Pancreas (tissue), 10 donors: ENCODE measurements at regions not wholly inside any gene's neighbourhood (a gene's known extent, or its start where the extent isn't known, plus 50 kb on each side); places are given as distances from the start of the nearest gene placed in this dataset.

ENCODE experiments used
- ATAC-seq, 4 donors: fragments of 200-7000 bp; cut with Tn5 transposase; one replicate each; pipeline versions ENCODE4 v1.8.0 to v1.9.1; 2020; ENCODE audit warnings: mild to moderate bottlenecking in 4 of 4, moderate library complexity in 4 of 4
- DNase-seq, 6 donors: peaks; one replicate each; pipeline ENCODE4 v3.0.0-alpha.2; 2020
- FAIRE-seq: peaks from 2 replicates; lab custom pipeline; 2012; peaks lifted over from hg19 to GRCh38; lab: Jason Lieb, UNC
- H3K27ac ChIP-seq, 4 donors: fragments of 200-600 bp; sonication (generic); 1 replicate in 3 of 4; 2 replicates in 1 of 4; pipeline versions ENCODE4 v1.5.0 to v1.8.0; 2020
- H3K27me3 ChIP-seq, 4 donors: fragments of 200-600 bp; one replicate each; pipeline ENCODE4 v1.8.0; 2021
- H3K36me3 ChIP-seq, 3 donors: fragments of 200-600 bp; sonication (generic) in 1 of 3; one replicate each; pipeline versions ENCODE4 v1.5.0 to v1.8.0; 2020 to 2021
- H3K4me1 ChIP-seq, 3 donors: fragments of 200-600 bp; one replicate each; pipeline ENCODE4 v1.8.0; 2021
- H3K4me3 ChIP-seq, 4 donors: fragments of 200-600 bp; sonication (generic) in 2 of 4; one replicate each; pipeline versions ENCODE4 v1.5.0 to v1.8.0; 2020 to 2021
- H3K9me3 ChIP-seq, 4 donors: fragments of 200-600 bp; one replicate each; pipeline ENCODE4 v1.8.0; 2021
- WGBS, 2 donors: extraction: QIAGEN DNeasy Blood & Tissue Kit; methylation state at CpG; one replicate each; pipeline ENCODE4 v1.1.7; 2013; 5-methylcytosine and 5-hydroxymethylcytosine counted together
- intact Hi-C, 3 donors: fragments of 100-400 bp; cut with DNase I; formaldehyde crosslinking; loops; one replicate each; pipeline versions ENCODE4 v1.11.1 to v1.14.2; 2022
- TF ChIP-seq, protein P1 (sequence below), 4 donors: fragments of 200-600 bp; sonication (generic) in 3 of 4; IDR thresholded peaks; one replicate each; pipeline versions ENCODE4 v1.5.0 to v1.8.0; 2021; ENCODE audit warnings: antibody characterized with exemption in 4 of 4
- donor health status: healthy with polysubstance abuse.
- donor health status: DM: no; HTN: no; CAD: no; lungs with moderate emphysema.
- donor health status: DM: no; HTN: no; CAD: no.
- donor health status: control.
- donor health status: control.
- donor health status: Bipolar disorder and iron deficiency.
- donor health status: DM: yes; HTN: yes; CAD: no.
- donor health status: DM: no; HTN: no; CAD: no.
- donor health status: DM: no; HTN: no; CAD: no.
- donor health status: DM: yes; HTN: yes; CAD: no.

GRCh38 chr7:11914645-11915044 is 82.6 kb upstream of the THSD7A start:
- Histone ChIP-seq H3K9me3 (no peaks in the 10 kb centered on the region), H3K4me3 (no peak overlapping the region), H3K27ac (no peak overlapping the region), H3K27me3 (no peaks in the 10 kb centered on the region), H3K4me1 (no peaks in the 10 kb centered on the region), H3K36me3 (no peaks in the 10 kb centered on the region)
- FAIRE-seq (no peak), DNase-seq (no peak), ATAC-seq (no peak)
- TF ChIP-seq, protein P1, sequence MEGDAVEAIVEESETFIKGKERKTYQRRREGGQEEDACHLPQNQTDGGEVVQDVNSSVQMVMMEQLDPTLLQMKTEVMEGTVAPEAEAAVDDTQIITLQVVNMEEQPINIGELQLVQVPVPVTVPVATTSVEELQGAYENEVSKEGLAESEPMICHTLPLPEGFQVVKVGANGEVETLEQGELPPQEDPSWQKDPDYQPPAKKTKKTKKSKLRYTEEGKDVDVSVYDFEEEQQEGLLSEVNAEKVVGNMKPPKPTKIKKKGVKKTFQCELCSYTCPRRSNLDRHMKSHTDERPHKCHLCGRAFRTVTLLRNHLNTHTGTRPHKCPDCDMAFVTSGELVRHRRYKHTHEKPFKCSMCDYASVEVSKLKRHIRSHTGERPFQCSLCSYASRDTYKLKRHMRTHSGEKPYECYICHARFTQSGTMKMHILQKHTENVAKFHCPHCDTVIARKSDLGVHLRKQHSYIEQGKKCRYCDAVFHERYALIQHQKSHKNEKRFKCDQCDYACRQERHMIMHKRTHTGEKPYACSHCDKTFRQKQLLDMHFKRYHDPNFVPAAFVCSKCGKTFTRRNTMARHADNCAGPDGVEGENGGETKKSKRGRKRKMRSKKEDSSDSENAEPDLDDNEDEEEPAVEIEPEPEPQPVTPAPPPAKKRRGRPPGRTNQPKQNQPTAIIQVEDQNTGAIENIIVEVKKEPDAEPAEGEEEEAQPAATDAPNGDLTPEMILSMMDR (IDR thresholded peaks at IDR 0.05) = no peak
- intact Hi-C loops = no loop called here
- WGBS, 2 donors = 63 to 82% methylated on average over 4 of the region's 4 CpGs

GRCh38 chr7:11923376-11923930 is 91.5 kb upstream of the THSD7A start:
- H3K27ac ChIP-seq = no peak overlapping the region
- no peaks in the 10 kb centered on the region for H3K4me1 ChIP-seq
- FAIRE-seq (no peak), DNase-seq (no peak), ATAC-seq (no peak)
- 60 to 67% methylated on average over 1 of the region's 1 CpG for WGBS, 2 donors
- H3K4me3 ChIP-seq = no peak overlapping the region
- H3K9me3 ChIP-seq = no peaks in the 10 kb centered on the region
- intact Hi-C loops = no loop called here
- no peaks in the 10 kb centered on the region for H3K27me3 ChIP-seq
- TF ChIP-seq, protein P1 (IDR thresholded peaks at IDR 0.05) = no peak
- H3K36me3 ChIP-seq = no peaks in the 10 kb centered on the region

DNA sequence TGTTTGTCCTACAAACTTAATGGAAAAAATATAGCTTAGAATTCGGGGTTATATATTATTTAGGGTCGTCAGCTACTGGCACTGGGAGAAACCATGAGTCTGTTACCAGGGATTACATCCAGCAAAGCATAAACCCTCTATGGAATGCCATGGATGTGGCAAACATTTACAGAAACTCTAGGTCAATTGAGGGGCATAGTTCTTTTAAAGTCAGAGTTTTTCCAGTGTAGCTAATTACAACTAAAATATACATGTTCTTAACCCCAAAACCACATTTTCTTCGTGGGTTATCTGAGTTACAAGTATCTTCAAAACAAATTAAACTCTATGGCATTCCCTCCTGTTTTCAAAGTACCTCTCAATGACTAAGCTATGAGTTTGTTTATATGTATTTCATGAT is 99.3 kb upstream of the THSD7A start:
- FAIRE-seq (no peak), ATAC-seq (no peak), DNase-seq (no peak)
- Histone ChIP-seq H3K4me1 (no peaks in the 10 kb centered on the region), H3K27ac (no peak overlapping the region), H3K27me3 (no peaks in the 10 kb centered on the region), H3K36me3 (no peaks in the 10 kb centered on the region), H3K4me3 (no peak overlapping the region), H3K9me3 (no peaks in the 10 kb centered on the region)
- 28 to 32% methylated on average over 3 of the region's 3 CpGs for WGBS, 2 donors
- TF ChIP-seq, protein P1 (IDR thresholded peaks at IDR 0.05) = no peak
- intact Hi-C loops = no loop called here

GRCh38 chr7:11934796-11935195 is 102.8 kb upstream of the THSD7A start:
- Histone ChIP-seq H3K4me3 (no peak overlapping the region), H3K4me1 (no peaks in the 10 kb centered on the region), H3K36me3 (no peaks in the 10 kb centered on the region), H3K27me3 (no peaks in the 10 kb centered on the region), H3K27ac (no peak overlapping the region), H3K9me3 (no peaks in the 10 kb centered on the region)
- intact Hi-C loops = no loop called here
- no peak for ATAC-seq
- TF ChIP-seq, protein P1 (IDR thresholded peaks at IDR 0.05) = no peak
- no peak for DNase-seq
- FAIRE-seq = no peak
- WGBS, 2 donors = 36 to 37% methylated on average over 2 of the region's 2 CpGs

GRCh38 chr7:11935905-11936304 is 103.9 kb upstream of the THSD7A start:
- H3K4me3 ChIP-seq = no peak overlapping the region
- ATAC-seq = no peak

More at GRCh38 chr7:11935905-11936304, 103.9 kb upstream of the THSD7A start:
- Histone ChIP-seq H3K27ac (no peak overlapping the region), H3K36me3 (no peaks in the 10 kb centered on the region), H3K4me1 (no peaks in the 10 kb centered on the region), H3K27me3 (no peaks in the 10 kb centered on the region), H3K9me3 (no peaks in the 10 kb centered on the region)
- intact Hi-C loops = no loop called here
- FAIRE-seq = no peak
- TF ChIP-seq, protein P1 (IDR thresholded peaks at IDR 0.05) = no peak
- DNase-seq = no peak
